ENCODE measurements at regions not wholly inside any gene's neighbourhood (a gene's known extent, or its start where the extent isn't known, plus 50 kb on each side); places are given as distances from the start of the nearest gene placed in this dataset.
A peak's percentile ranks its signal among the peaks of the same experiment; 100 is the strongest.

GRCh38 chr10:52436664-52437063 lies 122.6 kb downstream of the DKK1 start:
- DNase-seq, result no peak
- WGBS, 2 donors, result 62 to 78% methylated on average over 5 of the region's 5 CpGs
- Histone ChIP-seq H3K9ac (ENCODE audit: insufficient read depth in 1 of 2, low read length in 2 of 2) (no peak overlapping the region), H3K4me1 (ENCODE audit: control insufficient read depth in 5 of 5, insufficient read depth in 5 of 5, low read length in 5 of 5) (no peaks in the 10 kb centered on the region), H3K27ac (ENCODE audit: low read depth in 1 of 2, low read length in 1 of 2) (no peak overlapping the region), H3K27me3 (ENCODE audit: control insufficient read depth in 3 of 3, insufficient read depth in 3 of 3, low read length in 2 of 3) (no peaks in the 10 kb centered on the region), H3K4me3 (no peak overlapping the region), H3K9me3 (ENCODE audit: control insufficient read depth in 4 of 4, insufficient read depth in 3 of 4, low read length in 3 of 4) (no peaks in the 10 kb centered on the region), H3K36me3 (ENCODE audit: control insufficient read depth in 4 of 4, insufficient read depth in 4 of 4, low read length in 4 of 4) (no peaks in the 10 kb centered on the region)
- TF ChIP-seq, protein P1, sequence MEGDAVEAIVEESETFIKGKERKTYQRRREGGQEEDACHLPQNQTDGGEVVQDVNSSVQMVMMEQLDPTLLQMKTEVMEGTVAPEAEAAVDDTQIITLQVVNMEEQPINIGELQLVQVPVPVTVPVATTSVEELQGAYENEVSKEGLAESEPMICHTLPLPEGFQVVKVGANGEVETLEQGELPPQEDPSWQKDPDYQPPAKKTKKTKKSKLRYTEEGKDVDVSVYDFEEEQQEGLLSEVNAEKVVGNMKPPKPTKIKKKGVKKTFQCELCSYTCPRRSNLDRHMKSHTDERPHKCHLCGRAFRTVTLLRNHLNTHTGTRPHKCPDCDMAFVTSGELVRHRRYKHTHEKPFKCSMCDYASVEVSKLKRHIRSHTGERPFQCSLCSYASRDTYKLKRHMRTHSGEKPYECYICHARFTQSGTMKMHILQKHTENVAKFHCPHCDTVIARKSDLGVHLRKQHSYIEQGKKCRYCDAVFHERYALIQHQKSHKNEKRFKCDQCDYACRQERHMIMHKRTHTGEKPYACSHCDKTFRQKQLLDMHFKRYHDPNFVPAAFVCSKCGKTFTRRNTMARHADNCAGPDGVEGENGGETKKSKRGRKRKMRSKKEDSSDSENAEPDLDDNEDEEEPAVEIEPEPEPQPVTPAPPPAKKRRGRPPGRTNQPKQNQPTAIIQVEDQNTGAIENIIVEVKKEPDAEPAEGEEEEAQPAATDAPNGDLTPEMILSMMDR (IDR thresholded peaks at IDR 0.05; ENCODE audit: control extremely low read depth, extremely low read depth), result no peak
- ATAC-seq (ENCODE audit: insufficient read depth, low FRiP score), result no peak

DNA sequence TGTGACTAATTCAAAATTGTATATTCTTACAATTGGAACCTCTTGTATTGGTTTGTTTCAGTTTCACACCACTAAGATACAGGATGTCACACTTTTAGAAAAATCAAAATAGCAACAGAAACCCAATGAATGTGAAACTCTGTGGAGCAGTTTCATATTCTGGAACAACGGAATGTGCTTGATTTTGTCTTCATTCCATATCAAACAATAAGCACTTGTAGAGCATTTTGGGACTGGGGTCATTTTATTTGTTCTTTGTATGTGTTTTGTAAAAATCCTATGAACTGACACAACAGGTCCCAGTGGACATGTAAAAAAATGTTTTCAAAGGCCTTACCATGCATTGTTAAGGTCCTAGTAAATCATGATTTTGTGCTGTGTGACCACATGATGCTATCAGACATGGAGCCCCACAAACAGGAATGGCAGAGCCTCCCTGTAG lies 123.1 kb downstream of the DKK1 start:
- DNase-seq (no peak), ATAC-seq (ENCODE audit: insufficient read depth, low FRiP score) (no peak)
- Histone ChIP-seq H3K36me3 (ENCODE audit: control insufficient read depth in 4 of 4, insufficient read depth in 4 of 4, low read length in 4 of 4) (no peaks in the 10 kb centered on the region), H3K4me1 (ENCODE audit: control insufficient read depth in 5 of 5, insufficient read depth in 5 of 5, low read length in 5 of 5) (no peaks in the 10 kb centered on the region), H3K4me3 (no peak overlapping the region), H3K27ac (ENCODE audit: low read depth in 1 of 2, low read length in 1 of 2) (no peak overlapping the region), H3K27me3 (ENCODE audit: control insufficient read depth in 3 of 3, insufficient read depth in 3 of 3, low read length in 2 of 3) (no peaks in the 10 kb centered on the region), H3K9me3 (ENCODE audit: control insufficient read depth in 4 of 4, insufficient read depth in 3 of 4, low read length in 3 of 4) (no peaks in the 10 kb centered on the region), H3K9ac (ENCODE audit: insufficient read depth in 1 of 2, low read length in 2 of 2) (no peak overlapping the region)
- 83 to 87% methylated on average over 1 of the region's 1 CpG for WGBS, 2 donors
- TF ChIP-seq, protein P1 (IDR thresholded peaks at IDR 0.05; ENCODE audit: control extremely low read depth, extremely low read depth), result no peak

DNA sequence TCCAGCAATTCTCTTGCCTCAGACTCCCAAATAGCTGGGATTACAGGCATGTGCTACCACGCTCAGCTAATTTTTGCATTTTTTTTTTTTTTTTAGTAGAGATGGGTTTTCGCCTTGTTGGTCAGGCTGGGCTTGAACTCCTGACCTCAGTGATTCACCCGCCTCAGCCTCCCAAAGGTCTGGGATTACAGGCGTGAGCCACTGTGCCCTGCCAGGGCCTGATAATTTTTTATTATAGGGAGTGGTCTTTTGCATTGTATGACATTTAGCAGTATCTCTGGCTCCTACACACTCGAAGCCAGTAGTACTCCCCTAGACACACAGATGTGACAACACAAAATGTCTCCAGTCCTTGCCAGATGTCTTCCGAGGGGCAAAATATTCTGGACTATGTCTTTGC lies 124.0 kb downstream of the DKK1 start:
- Histone ChIP-seq H3K4me1 (ENCODE audit: control insufficient read depth in 5 of 5, insufficient read depth in 5 of 5, low read length in 5 of 5) (no peaks in the 10 kb centered on the region), H3K27ac (ENCODE audit: low read depth in 1 of 2, low read length in 1 of 2) (no peak overlapping the region), H3K36me3 (ENCODE audit: control insufficient read depth in 4 of 4, insufficient read depth in 4 of 4, low read length in 4 of 4) (no peaks in the 10 kb centered on the region), H3K9me3 (ENCODE audit: control insufficient read depth in 4 of 4, insufficient read depth in 3 of 4, low read length in 3 of 4) (no peaks in the 10 kb centered on the region), H3K4me3 (no peak overlapping the region), H3K27me3 (ENCODE audit: control insufficient read depth in 3 of 3, insufficient read depth in 3 of 3, low read length in 2 of 3) (no peaks in the 10 kb centered on the region), H3K9ac (ENCODE audit: insufficient read depth in 1 of 2, low read length in 2 of 2) (no peak overlapping the region)
- no peak for ATAC-seq (ENCODE audit: insufficient read depth, low FRiP score)
- WGBS, 2 donors, result 84 to 92% methylated on average over 6 of the region's 6 CpGs
- TF ChIP-seq, protein P1 (IDR thresholded peaks at IDR 0.05; ENCODE audit: control extremely low read depth, extremely low read depth), result no peak
- DNase-seq, result no peak

- Histone ChIP-seq H3K27me3 (ENCODE audit: control insufficient read depth in 3 of 3, insufficient read depth in 3 of 3, low read length in 2 of 3) (no peaks in the 10 kb centered on the region), H3K36me3 (ENCODE audit: control insufficient read depth in 4 of 4, insufficient read depth in 4 of 4, low read length in 4 of 4) (no peaks in the 10 kb centered on the region), H3K4me3 (no peak overlapping the region), H3K4me1 (ENCODE audit: control insufficient read depth in 5 of 5, insufficient read depth in 5 of 5, low read length in 5 of 5) (no peaks in the 10 kb centered on the region), H3K27ac (ENCODE audit: low read depth in 1 of 2, low read length in 1 of 2) (no peak overlapping the region), H3K9ac (ENCODE audit: insufficient read depth in 1 of 2, low read length in 2 of 2) (no peak overlapping the region), H3K9me3 (ENCODE audit: control insufficient read depth in 4 of 4, insufficient read depth in 3 of 4, low read length in 3 of 4) (no peaks in the 10 kb centered on the region)
- 63 to 67% methylated on average over 7 of the region's 7 CpGs for WGBS, 2 donors
- TF ChIP-seq, protein P1 (IDR thresholded peaks at IDR 0.05; ENCODE audit: control extremely low read depth, extremely low read depth), result no peak
- DNase-seq (peak in 1 of 3 donors; percentile 5), ATAC-seq (ENCODE audit: insufficient read depth, low FRiP score) (no peak)
Measured at GRCh38 chr10:52440612-52441285, 126.7 kb downstream of the DKK1 start.

Data from lung (tissue), 11 donors.